HepG2 (cell line): ENCODE measurements at regions not wholly inside any gene's neighbourhood (a gene's known extent, or its start where the extent isn't known, plus 50 kb on each side); places are given as distances from the start of the nearest gene placed in this dataset.

Source experiments
- EP300 ChIP-seq, 3 experiments: sonication (generic) in 1 of 3; formaldehyde crosslinking in 1 of 3; IDR thresholded peaks; 2 replicates each; pipeline versions ENCODE4 v1.5.1 to v1.6.1; 2011 to 2020; ENCODE audit warnings: low read depth in 2 of 3, low read length in 2 of 3, borderline replicate concordance in 1 of 3, improper control_type of control experiment in 1 of 3, mild to moderate bottlenecking in 1 of 3, missing genetic modification reagents in 1 of 3, moderate library complexity in 1 of 3
- GABPA ChIP-seq, 2 experiments: IDR thresholded peaks; 2 replicates each; pipeline ENCODE4 v1.6.1; 2011 to 2016; ENCODE audit warnings: low read depth in 2 of 2, low read length in 1 of 2, missing biosample characterization in 1 of 2, missing genetic modification characterization in 1 of 2
- RFX5 ChIP-seq: IDR thresholded peaks from 2 replicates; pipeline ENCODE4 v1.6.1; 2011; ENCODE audit warnings: low read depth, low read length, improper control_type of control experiment
- SNRNP70 ChIP-seq: fragments of 200-400 bp; formaldehyde crosslinking; IDR thresholded peaks from 2 replicates; pipeline ENCODE4 v1.6.1; 2017; ENCODE audit warnings: mild to moderate bottlenecking, low read depth, low read length, moderate library complexity
- TAF1 ChIP-seq: sonication (generic); formaldehyde crosslinking; IDR thresholded peaks from 2 replicates; pipeline ENCODE4 v1.4.0; 2020; ENCODE audit warnings: missing genetic modification reagents
- ZNF777 ChIP-seq: sonication (generic); formaldehyde crosslinking; IDR thresholded peaks from 2 replicates; pipeline ENCODE4 v1.4.0; 2020; ENCODE audit warnings: missing genetic modification reagents
- TF ChIP-seq, protein P1 (sequence below): sonication (generic); formaldehyde crosslinking; IDR thresholded peaks from 2 replicates; pipeline ENCODE4 v1.4.0; 2020; ENCODE audit warnings: missing genetic modification reagents
- TF ChIP-seq, protein P2 (sequence below): sonication (generic); formaldehyde crosslinking; IDR thresholded peaks from 2 replicates; pipeline ENCODE4 v1.5.0; 2020; ENCODE audit warnings: mild to moderate bottlenecking, missing genetic modification reagents, moderate library complexity

DNA sequence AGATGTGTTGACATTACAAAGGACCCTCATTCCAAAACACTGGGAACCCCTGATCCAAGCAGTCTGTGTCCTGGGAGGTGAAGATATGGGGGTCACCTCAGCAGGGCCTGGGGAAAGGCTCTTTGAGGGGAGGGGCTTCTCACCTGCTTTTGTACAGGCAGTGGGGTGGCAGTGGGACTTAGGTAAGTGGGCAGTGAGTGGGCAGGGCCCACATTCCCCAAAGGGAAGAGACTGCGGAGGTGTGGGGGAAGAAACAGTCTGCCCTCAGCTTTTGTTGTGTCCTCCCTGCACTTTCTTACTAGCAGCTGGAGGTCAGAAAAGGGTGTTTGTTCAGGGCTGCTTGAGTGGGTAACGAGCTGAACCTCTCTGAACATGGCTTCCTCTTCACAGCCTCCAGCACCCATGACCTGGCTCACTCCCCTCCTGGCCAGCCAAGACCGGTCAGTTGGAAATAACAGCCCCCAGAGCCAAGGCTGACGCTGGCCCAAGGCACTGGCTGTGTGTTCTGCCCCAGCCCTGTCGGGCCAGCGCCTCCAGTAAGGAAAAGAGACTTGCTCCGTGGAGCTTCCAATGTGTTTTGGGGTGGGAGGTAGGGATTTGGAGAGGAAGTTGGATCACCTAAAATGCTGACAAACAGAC, 173.5 kb downstream of the PSMG1 start:
- TF ChIP-seq TAF1 (no peak), EP300 (IDR thresholded peaks at IDR 0.05; ENCODE audit: low read depth in 2 of 2, low read length in 2 of 2) (no peak), EP300 (CRISPR knock-in tag; IDR thresholded peaks at IDR 0.05; ENCODE audit: borderline replicate concordance) (no peak), RFX5 (no peak), ZNF777 (no peak), GABPA (IDR thresholded peaks at IDR 0.05; ENCODE audit: low read depth, low read length) (no peak), GABPA (CRISPR knock-in tag; IDR thresholded peaks at IDR 0.05; ENCODE audit: low read depth) (no peak), SNRNP70 (no peak)
- TF ChIP-seq, protein P1, sequence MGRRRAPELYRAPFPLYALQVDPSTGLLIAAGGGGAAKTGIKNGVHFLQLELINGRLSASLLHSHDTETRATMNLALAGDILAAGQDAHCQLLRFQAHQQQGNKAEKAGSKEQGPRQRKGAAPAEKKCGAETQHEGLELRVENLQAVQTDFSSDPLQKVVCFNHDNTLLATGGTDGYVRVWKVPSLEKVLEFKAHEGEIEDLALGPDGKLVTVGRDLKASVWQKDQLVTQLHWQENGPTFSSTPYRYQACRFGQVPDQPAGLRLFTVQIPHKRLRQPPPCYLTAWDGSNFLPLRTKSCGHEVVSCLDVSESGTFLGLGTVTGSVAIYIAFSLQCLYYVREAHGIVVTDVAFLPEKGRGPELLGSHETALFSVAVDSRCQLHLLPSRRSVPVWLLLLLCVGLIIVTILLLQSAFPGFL (CRISPR knock-in tag) = no peak
- TF ChIP-seq, protein P2, sequence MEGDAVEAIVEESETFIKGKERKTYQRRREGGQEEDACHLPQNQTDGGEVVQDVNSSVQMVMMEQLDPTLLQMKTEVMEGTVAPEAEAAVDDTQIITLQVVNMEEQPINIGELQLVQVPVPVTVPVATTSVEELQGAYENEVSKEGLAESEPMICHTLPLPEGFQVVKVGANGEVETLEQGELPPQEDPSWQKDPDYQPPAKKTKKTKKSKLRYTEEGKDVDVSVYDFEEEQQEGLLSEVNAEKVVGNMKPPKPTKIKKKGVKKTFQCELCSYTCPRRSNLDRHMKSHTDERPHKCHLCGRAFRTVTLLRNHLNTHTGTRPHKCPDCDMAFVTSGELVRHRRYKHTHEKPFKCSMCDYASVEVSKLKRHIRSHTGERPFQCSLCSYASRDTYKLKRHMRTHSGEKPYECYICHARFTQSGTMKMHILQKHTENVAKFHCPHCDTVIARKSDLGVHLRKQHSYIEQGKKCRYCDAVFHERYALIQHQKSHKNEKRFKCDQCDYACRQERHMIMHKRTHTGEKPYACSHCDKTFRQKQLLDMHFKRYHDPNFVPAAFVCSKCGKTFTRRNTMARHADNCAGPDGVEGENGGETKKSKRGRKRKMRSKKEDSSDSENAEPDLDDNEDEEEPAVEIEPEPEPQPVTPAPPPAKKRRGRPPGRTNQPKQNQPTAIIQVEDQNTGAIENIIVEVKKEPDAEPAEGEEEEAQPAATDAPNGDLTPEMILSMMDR = no peak
